Progenitor cell of endocrine pancreas (in vitro differentiated cells): ENCODE measurements at regions not wholly inside any gene's neighbourhood (a gene's known extent, or its start where the extent isn't known, plus 50 kb on each side); places are given as distances from the start of the nearest gene placed in this dataset.

Experiments used
- DNase-seq: peaks from one replicate; pipeline ENCODE4 v3.0.0; 2021; ENCODE audit warnings: low spot score; ENCODE audit not compliant: unreplicated experiment
- H3K27ac Mint-ChIP-seq: 2 replicates; pipeline ENCODE4 v1.8.0; 2021; ENCODE audit warnings: mild to moderate bottlenecking, moderate library complexity, mixed read lengths
- H3K27me3 Mint-ChIP-seq: 2 replicates; pipeline ENCODE4 v1.8.0; 2021; ENCODE audit warnings: mixed read lengths
- H3K36me3 Mint-ChIP-seq: 2 replicates; pipeline ENCODE4 v1.8.0; 2022; ENCODE audit warnings: mixed read lengths; ENCODE audit not compliant: insufficient read depth
- H3K4me1 Mint-ChIP-seq: 2 replicates; pipeline ENCODE4 v1.8.0; 2021; ENCODE audit warnings: low read depth, mixed read lengths
- H3K4me3 Mint-ChIP-seq: 2 replicates; pipeline ENCODE4 v1.8.0; 2021; ENCODE audit warnings: low read depth, mild to moderate bottlenecking, moderate library complexity, mixed read lengths
- H3K9me3 Mint-ChIP-seq: 2 replicates; pipeline ENCODE4 v1.8.0; 2021; ENCODE audit warnings: low read depth, mixed read lengths
- TF ChIP-seq, protein P1 (sequence below): fragments of 200-600 bp; sonication (generic); IDR thresholded peaks from one replicate; pipeline ENCODE4 v1.5.0; 2021; ENCODE audit warnings: antibody characterized with exemption, mild to moderate bottlenecking; ENCODE audit not compliant: unreplicated experiment

DNA sequence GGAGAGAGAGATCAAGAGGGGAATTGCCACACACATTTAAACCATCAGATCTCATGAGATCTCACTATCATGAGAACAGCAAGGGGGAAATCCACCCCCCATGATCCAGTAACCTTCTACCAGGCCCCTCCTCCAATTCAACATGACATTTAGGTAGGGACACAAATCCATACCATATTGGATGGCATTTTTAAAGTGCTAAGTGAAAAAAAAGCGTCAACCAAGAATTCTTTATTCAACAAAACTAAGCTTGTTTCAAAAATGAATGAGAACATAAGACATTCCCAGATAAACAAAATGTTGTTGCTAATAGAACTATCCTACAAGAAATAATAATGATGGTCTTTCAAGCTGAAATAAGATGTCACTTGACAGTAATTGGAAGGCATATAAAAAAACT is 626.2 kb upstream of the LRRTM1 start:
- DNase-seq = no peak
- TF ChIP-seq, protein P1, sequence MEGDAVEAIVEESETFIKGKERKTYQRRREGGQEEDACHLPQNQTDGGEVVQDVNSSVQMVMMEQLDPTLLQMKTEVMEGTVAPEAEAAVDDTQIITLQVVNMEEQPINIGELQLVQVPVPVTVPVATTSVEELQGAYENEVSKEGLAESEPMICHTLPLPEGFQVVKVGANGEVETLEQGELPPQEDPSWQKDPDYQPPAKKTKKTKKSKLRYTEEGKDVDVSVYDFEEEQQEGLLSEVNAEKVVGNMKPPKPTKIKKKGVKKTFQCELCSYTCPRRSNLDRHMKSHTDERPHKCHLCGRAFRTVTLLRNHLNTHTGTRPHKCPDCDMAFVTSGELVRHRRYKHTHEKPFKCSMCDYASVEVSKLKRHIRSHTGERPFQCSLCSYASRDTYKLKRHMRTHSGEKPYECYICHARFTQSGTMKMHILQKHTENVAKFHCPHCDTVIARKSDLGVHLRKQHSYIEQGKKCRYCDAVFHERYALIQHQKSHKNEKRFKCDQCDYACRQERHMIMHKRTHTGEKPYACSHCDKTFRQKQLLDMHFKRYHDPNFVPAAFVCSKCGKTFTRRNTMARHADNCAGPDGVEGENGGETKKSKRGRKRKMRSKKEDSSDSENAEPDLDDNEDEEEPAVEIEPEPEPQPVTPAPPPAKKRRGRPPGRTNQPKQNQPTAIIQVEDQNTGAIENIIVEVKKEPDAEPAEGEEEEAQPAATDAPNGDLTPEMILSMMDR = no peak
- peaks cover 6% of the 10 kb centered on the region for H3K36me3 Mint-ChIP-seq
- no peaks in the 10 kb centered on the region for H3K27me3 Mint-ChIP-seq
- no peaks in the 10 kb centered on the region for H3K4me1 Mint-ChIP-seq
- no peak overlapping the region for H3K4me3 Mint-ChIP-seq
- H3K9me3 Mint-ChIP-seq = peaks cover 26% of the 10 kb centered on the region
- H3K27ac Mint-ChIP-seq = no peak overlapping the region

DNA sequence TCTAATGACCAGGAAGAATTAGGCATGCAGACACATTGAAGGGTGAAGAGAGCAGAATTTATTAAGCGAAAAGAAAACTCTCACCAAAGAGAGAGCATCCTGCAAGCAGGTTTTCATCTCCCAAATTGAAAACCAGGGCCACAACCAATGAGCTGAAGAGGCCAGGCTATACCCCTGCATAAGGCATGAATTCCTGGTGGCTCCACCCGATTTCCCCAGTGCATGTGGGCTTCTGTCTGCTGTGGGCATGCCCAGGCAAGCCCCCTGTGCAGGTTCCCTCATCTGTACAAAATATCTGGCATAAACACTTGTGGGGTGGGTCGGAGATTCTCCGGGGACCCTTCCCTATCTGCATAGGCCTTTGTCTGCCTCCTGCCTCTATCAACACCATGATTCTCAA is 621.6 kb upstream of the LRRTM1 start:
- Mint-ChIP-seq H3K4me1 (no peaks in the 10 kb centered on the region), H3K9me3 (peaks cover 16% of the 10 kb centered on the region), H3K27ac (no peak overlapping the region), H3K27me3 (no peaks in the 10 kb centered on the region), H3K4me3 (no peak overlapping the region), H3K36me3 (peaks cover 6% of the 10 kb centered on the region)
- TF ChIP-seq, protein P1 = no peak
- DNase-seq = no peak

DNA sequence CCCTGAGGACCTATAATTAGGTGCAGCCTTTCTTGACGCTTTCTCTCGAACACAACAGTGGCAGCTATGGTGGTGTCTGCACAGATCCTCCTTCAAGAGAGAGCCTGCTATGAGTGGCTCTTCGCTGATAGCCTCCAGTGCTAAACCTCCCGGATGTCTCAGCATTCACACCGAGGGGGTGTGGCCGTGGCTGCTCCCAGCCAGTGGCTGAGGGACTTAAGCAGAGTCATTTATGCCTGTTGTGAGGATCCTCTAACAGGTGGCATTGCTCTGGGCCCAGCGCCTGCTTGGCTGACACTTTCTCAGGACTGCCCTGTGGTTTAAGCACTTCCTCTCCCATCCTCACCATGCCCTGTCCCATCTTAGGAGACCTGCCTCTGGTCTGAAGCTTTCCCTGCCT is 592.0 kb upstream of the LRRTM1 start:
- TF ChIP-seq, protein P1 = no peak
- no peak overlapping the region for H3K4me3 Mint-ChIP-seq
- H3K4me1 Mint-ChIP-seq = no peaks in the 10 kb centered on the region
- no peak overlapping the region for H3K27ac Mint-ChIP-seq
- DNase-seq = no peak
- no peaks in the 10 kb centered on the region for H3K9me3 Mint-ChIP-seq
- no peaks in the 10 kb centered on the region for H3K36me3 Mint-ChIP-seq
- no peaks in the 10 kb centered on the region for H3K27me3 Mint-ChIP-seq

DNA sequence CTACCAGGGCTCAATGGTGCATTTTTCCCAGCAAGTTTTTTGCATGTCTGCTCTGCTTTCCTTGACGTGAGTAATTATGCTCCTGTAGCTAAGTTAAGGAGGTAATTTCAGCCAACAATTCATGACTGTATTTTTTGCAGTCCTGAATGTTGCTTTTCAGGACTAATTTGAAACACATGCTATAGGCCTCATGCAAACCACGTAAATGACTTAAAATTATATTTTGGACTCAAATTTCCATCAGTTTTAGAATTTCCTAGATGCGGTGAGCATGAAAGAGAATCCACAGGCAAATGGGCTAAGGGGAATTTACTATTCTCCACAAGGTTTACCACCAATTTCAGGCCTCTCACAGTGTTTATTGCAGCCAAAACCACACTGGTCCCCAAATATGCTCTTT is 589.9 kb upstream of the LRRTM1 start:
- no peaks in the 10 kb centered on the region for H3K27me3 Mint-ChIP-seq
- DNase-seq = no peak

DNA sequence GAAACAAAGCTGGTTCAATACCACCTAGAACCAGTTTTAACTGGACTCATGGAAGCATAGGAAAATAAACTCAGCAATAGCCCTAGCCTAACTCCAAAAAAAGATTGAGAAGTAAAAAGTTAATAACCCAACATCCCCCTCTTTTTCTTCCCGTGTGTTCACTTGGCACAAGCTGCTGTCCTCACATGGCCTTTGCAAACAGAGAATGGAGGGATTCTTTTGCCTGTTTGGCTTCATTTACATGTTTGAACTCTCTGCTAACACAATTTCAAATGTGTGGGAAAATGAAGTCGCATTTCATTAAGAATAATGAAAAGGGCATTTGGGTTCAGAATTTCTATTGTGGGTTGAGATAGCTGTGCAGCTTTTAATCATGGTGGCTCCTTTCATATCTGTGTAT is 589.2 kb upstream of the LRRTM1 start:
- H3K9me3 Mint-ChIP-seq = no peaks in the 10 kb centered on the region
- no peaks in the 10 kb centered on the region for H3K27me3 Mint-ChIP-seq
- no peak overlapping the region for H3K4me3 Mint-ChIP-seq
- no peak for DNase-seq
- TF ChIP-seq, protein P1 = no peak
- no peaks in the 10 kb centered on the region for H3K36me3 Mint-ChIP-seq
- H3K27ac Mint-ChIP-seq = no peak overlapping the region
- peaks cover 3% of the 10 kb centered on the region for H3K4me1 Mint-ChIP-seq

More for the DNA sequence above, 589.9 kb upstream of the LRRTM1 start:
- H3K4me1 Mint-ChIP-seq = no peaks in the 10 kb centered on the region
- H3K9me3 Mint-ChIP-seq = no peaks in the 10 kb centered on the region
- H3K4me3 Mint-ChIP-seq = no peak overlapping the region
- H3K27ac Mint-ChIP-seq = no peak overlapping the region
- H3K36me3 Mint-ChIP-seq = no peaks in the 10 kb centered on the region
- TF ChIP-seq, protein P1 = no peak

DNA sequence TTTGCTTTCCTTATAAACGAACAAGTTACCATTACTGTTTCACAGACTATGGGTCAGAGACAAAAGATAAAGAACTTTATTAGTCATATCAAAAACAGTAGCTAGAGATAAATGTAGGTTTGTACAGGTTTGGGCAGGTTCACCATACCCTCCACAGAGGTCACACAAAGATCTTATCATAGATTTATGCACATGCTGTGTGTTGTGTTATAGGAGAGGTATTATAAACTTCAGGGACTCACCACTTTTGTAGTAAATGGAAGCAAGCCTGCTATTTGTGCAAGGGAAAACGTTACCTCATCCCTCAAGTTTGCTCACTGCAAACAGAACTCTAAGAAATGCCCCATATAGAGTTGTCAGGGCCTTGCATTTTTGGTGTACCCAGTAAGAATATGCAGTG is 584.5 kb upstream of the LRRTM1 start:
- Mint-ChIP-seq H3K4me3 (no peak overlapping the region), H3K27ac (no peak overlapping the region), H3K27me3 (no peaks in the 10 kb centered on the region), H3K36me3 (no peaks in the 10 kb centered on the region), H3K9me3 (no peaks in the 10 kb centered on the region), H3K4me1 (peaks cover 12% of the 10 kb centered on the region)
- TF ChIP-seq, protein P1 = no peak
- DNase-seq = no peak
